H1 (cell line): ENCODE measurements at regions not wholly inside any gene's neighbourhood (a gene's known extent, or its start where the extent isn't known, plus 50 kb on each side); places are given as distances from the start of the nearest gene placed in this dataset.

Experiments
- NANOG ChIP-seq: IDR thresholded peaks from 2 replicates; pipeline ENCODE4 v1.6.1; 2011; ENCODE audit warnings: low read length, low read depth, mild to moderate bottlenecking, inconsistent platforms; ENCODE audit not compliant: insufficient read depth, poor library complexity, severe bottlenecking

GRCh38 chr7:18175801-18176450 lies 148.3 kb upstream of the PRPS1L1 start (continued):
- no peak for TF ChIP-seq NANOG
